Fibroblast of mammary gland (primary cell): ENCODE measurements at regions not wholly inside any gene's neighbourhood (a gene's known extent, or its start where the extent isn't known, plus 50 kb on each side); places are given as distances from the start of the nearest gene placed in this dataset.
A peak's percentile ranks its signal among the peaks of the same experiment; 100 is the strongest.

Source experiments
- DNase-seq: peaks from one replicate; pipeline ENCODE4 v3.0.0-alpha.2; 2010; ENCODE audit warnings: low read depth
- H3K4me3 ChIP-seq: 2 replicates; pipeline ENCODE4 v1.5.1; 2011; ENCODE audit warnings: low read depth, mild to moderate bottlenecking, low read length, moderate library complexity; ENCODE audit not compliant: control insufficient read depth
- CTCF ChIP-seq: conservative IDR thresholded peaks from 2 replicates; pipeline ENCODE4 v1.5.1; 2011; ENCODE audit warnings: low read depth, low read length, inconsistent platforms; ENCODE audit not compliant: control insufficient read depth, insufficient read depth

DNA sequence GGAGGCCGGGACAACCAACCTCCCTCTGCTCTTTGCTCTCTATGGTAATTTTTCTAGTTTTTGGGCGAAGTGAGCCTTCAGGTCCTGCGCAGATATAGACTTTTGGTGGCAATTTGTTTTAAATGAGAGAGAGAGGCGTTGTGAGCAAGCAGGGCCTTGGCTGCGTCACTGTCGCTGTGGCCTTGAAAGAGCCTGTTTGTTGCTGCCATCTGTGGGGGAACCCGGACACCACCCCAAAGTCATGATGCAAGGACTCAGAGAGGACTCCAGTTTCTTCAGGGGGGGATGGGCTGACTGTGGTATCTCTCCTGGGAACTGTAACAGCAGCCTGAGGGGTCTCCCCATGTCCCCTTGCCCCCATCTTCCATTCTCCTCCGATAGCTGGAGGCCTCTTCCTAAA is 462.7 kb upstream of the SULF2 start:
- no peak for TF ChIP-seq CTCF
- DNase-seq: no peak
- H3K4me3 ChIP-seq: no peak overlapping the region

GRCh38 chr20:48246061-48246790 is 460.9 kb upstream of the SULF2 start:
- H3K4me3 ChIP-seq: no peak overlapping the region
- peak; percentile 12 for DNase-seq
- TF ChIP-seq CTCF: no peak

GRCh38 chr20:48242623-48243022 is 457.3 kb upstream of the SULF2 start:
- no peak for TF ChIP-seq CTCF
- no peak for DNase-seq
- H3K4me3 ChIP-seq: no peak overlapping the region

GRCh38 chr20:48241482-48241881 is 456.2 kb upstream of the SULF2 start:
- no peak for TF ChIP-seq CTCF
- no peak overlapping the region for H3K4me3 ChIP-seq
- DNase-seq: no peak

DNA sequence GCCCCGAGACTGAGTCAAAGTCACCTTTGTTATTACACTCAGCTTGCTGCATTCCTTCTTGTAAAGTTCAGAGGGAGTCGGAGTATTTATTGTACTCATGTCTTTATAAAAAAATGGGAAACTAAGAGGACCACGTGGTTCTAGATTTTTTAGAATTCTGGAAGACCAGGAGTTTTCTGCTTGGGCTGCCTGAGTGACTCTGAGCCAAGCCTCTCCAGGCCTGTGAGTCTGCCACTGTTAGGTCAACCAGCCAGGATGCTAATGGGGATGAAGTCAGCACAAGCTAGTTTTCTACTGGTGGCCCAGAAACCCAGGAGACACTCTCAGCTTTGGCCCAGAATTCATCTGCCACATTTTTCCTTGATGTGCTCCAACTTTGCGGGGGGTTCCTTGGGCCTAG is 453.5 kb upstream of the SULF2 start:
- no peak for TF ChIP-seq CTCF
- peak; percentile 11 for DNase-seq
- H3K4me3 ChIP-seq: no peak overlapping the region

- TF ChIP-seq CTCF: no peak
These were observed 453.0 kb upstream of the SULF2 start for GRCh38 chr20:48238326-48238725.

More at GRCh38 chr20:48238326-48238725, 453.0 kb upstream of the SULF2 start:
- H3K4me3 ChIP-seq: no peak overlapping the region
- peak; percentile 65 for DNase-seq
